C4-2B (cell line): ENCODE measurements at regions not wholly inside any gene's neighbourhood (a gene's known extent, or its start where the extent isn't known, plus 50 kb on each side); places are given as distances from the start of the nearest gene placed in this dataset.
"Not testable (repeated sequence)": the region's sequence is repeated elsewhere in the genome, so short reads cannot be mapped to it uniquely, and the experiment has no call there.

Experiments used
- ZFX ChIP-seq: fragments of 450-650 bp; IDR thresholded peaks from 2 replicates; pipeline ENCODE4 v1.6.1; 2017
- TF ChIP-seq, protein P1 (sequence below): fragments of 450-650 bp; conservative IDR thresholded peaks from 2 replicates; pipeline ENCODE4 v1.5.1; 2017; ENCODE audit warnings: mild to moderate bottlenecking

DNA sequence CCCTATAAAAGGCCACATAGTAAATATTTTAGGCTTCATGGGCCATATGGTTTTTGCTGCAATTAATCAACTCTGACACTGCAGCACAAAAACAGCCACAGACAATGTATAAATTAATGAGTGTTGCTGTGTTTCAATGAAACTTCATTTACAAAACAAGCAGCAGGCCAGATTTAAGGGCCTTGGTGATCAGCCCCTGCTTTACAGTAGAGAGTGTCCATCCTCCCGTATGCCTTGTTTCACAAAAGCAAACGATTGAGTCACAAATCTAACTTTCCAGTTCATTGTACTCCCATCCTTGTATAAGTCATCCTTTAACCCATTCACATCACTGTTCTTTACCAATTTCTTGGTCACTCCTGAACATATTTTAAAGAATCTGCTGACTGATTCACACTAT is 94.3 kb upstream of the NOX4 start:
- TF ChIP-seq, protein P1, sequence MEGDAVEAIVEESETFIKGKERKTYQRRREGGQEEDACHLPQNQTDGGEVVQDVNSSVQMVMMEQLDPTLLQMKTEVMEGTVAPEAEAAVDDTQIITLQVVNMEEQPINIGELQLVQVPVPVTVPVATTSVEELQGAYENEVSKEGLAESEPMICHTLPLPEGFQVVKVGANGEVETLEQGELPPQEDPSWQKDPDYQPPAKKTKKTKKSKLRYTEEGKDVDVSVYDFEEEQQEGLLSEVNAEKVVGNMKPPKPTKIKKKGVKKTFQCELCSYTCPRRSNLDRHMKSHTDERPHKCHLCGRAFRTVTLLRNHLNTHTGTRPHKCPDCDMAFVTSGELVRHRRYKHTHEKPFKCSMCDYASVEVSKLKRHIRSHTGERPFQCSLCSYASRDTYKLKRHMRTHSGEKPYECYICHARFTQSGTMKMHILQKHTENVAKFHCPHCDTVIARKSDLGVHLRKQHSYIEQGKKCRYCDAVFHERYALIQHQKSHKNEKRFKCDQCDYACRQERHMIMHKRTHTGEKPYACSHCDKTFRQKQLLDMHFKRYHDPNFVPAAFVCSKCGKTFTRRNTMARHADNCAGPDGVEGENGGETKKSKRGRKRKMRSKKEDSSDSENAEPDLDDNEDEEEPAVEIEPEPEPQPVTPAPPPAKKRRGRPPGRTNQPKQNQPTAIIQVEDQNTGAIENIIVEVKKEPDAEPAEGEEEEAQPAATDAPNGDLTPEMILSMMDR: not testable (repeated sequence)
- not testable (repeated sequence) for TF ChIP-seq ZFX
